G401 (cell line): ENCODE measurements at regions not wholly inside any gene's neighbourhood (a gene's known extent, or its start where the extent isn't known, plus 50 kb on each side); places are given as distances from the start of the nearest gene placed in this dataset.

ENCODE experiments used
- DNase-seq: peaks from one replicate; pipeline ENCODE4 v3.0.0-alpha.2; 2015; ENCODE audit warnings: low spot score
- in situ Hi-C: cut with HindIII; loops from 2 replicates; pipeline ENCODE4 v1.10.0; 2016; ENCODE audit warnings: low sequenced_read_pairs, mixed read lengths

GRCh38 chr3:34919025-34919424, 720.3 kb upstream of the ARPP21 start:
- in situ Hi-C loops, result no loop called here
- DNase-seq, result peak; percentile 7

- in situ Hi-C loops, result no loop called here
- peak; percentile 17 for DNase-seq
Measured at GRCh38 chr3:34920806-34921205, 718.5 kb upstream of the ARPP21 start.

GRCh38 chr3:34924961-34925360, 714.4 kb upstream of the ARPP21 start:
- in situ Hi-C loops, result no loop called here
- no peak for DNase-seq

- in situ Hi-C loops, result no loop called here
- no peak for DNase-seq
Measured at GRCh38 chr3:34925851-34926250, 713.5 kb upstream of the ARPP21 start.

- no peak for DNase-seq
- in situ Hi-C loops, result no loop called here
Measured at GRCh38 chr3:34929036-34929435, 710.3 kb upstream of the ARPP21 start.

GRCh38 chr3:34934660-34935059, 704.7 kb upstream of the ARPP21 start:
- DNase-seq, result no peak
- in situ Hi-C loops, result no loop called here

- in situ Hi-C loops, result no loop called here
- DNase-seq, result no peak
Measured at GRCh38 chr3:34938784-34939183, 700.5 kb upstream of the ARPP21 start.

- no peak for DNase-seq
Measured at GRCh38 chr3:34942256-34942655, 697.1 kb upstream of the ARPP21 start.

GRCh38 chr3:34947834-34948233, 691.5 kb upstream of the ARPP21 start:
- no peak for DNase-seq
- in situ Hi-C loops, result no loop called here

More at GRCh38 chr3:34942256-34942655, 697.1 kb upstream of the ARPP21 start:
- in situ Hi-C loops, result no loop called here

- in situ Hi-C loops, result no loop called here
- no peak for DNase-seq
Measured at GRCh38 chr3:34948517-34948916, 690.8 kb upstream of the ARPP21 start.

- DNase-seq, result no peak
- in situ Hi-C loops, result no loop called here
Measured at GRCh38 chr3:34955680-34956079, 683.6 kb upstream of the ARPP21 start.

- in situ Hi-C loops, result no loop called here
- no peak for DNase-seq
Measured at GRCh38 chr3:34956511-34956910, 682.8 kb upstream of the ARPP21 start.

GRCh38 chr3:34957677-34958076, 681.6 kb upstream of the ARPP21 start:
- DNase-seq, result no peak
- in situ Hi-C loops, result no loop called here

GRCh38 chr3:34969513-34969912, 669.8 kb upstream of the ARPP21 start:
- in situ Hi-C loops, result no loop called here
- DNase-seq, result no peak

GRCh38 chr3:34972481-34972880, 666.8 kb upstream of the ARPP21 start:
- in situ Hi-C loops, result no loop called here
- DNase-seq, result no peak

GRCh38 chr3:34973586-34973985, 665.7 kb upstream of the ARPP21 start:
- in situ Hi-C loops, result no loop called here

GRCh38 chr3:34983631-34984030, 655.7 kb upstream of the ARPP21 start:
- in situ Hi-C loops, result no loop called here
- no peak for DNase-seq

More at GRCh38 chr3:34973586-34973985, 665.7 kb upstream of the ARPP21 start:
- DNase-seq, result no peak

- DNase-seq, result no peak
- in situ Hi-C loops, result no loop called here
Measured at GRCh38 chr3:34988296-34988695, 651.0 kb upstream of the ARPP21 start.

GRCh38 chr3:34995796-34996430, 643.4 kb upstream of the ARPP21 start:
- in situ Hi-C loops, result no loop called here

GRCh38 chr3:34998902-34999301, 640.4 kb upstream of the ARPP21 start:
- DNase-seq, result no peak
- in situ Hi-C loops, result no loop called here

More at GRCh38 chr3:34995796-34996430, 643.4 kb upstream of the ARPP21 start:
- no peak for DNase-seq

- DNase-seq, result no peak
- in situ Hi-C loops, result no loop called here
Measured at GRCh38 chr3:35012214-35012613, 627.1 kb upstream of the ARPP21 start.
